HG02588 (cell line): ENCODE measurements at regions not wholly inside any gene's neighbourhood (a gene's known extent, or its start where the extent isn't known, plus 50 kb on each side); places are given as distances from the start of the nearest gene placed in this dataset.

Source experiments
- ATAC-seq: cut with Tn5 transposase; IDR thresholded peaks from one replicate; pipeline ENCODE4 v1.9.1; 2021; ENCODE audit warnings: mild to moderate bottlenecking, moderate library complexity; ENCODE audit not compliant: unreplicated experiment

GRCh38 chr5:8756498-8757084 lies 789.3 kb downstream of the SEMA5A start:
- no peak for ATAC-seq

- ATAC-seq: no peak
Observed at GRCh38 chr5:8765886-8766285, 780.0 kb downstream of the SEMA5A start.

GRCh38 chr5:8766448-8766847 lies 779.4 kb downstream of the SEMA5A start:
- ATAC-seq: no peak

- no peak for ATAC-seq
Observed at GRCh38 chr5:8767111-8767510, 778.8 kb downstream of the SEMA5A start.

- no peak for ATAC-seq
Observed at GRCh38 chr5:8767746-8768145, 778.1 kb downstream of the SEMA5A start.

- ATAC-seq: no peak
Observed at GRCh38 chr5:8769631-8770030, 776.2 kb downstream of the SEMA5A start.

- ATAC-seq: no peak
Observed at GRCh38 chr5:8770431-8770830, 775.4 kb downstream of the SEMA5A start.

- ATAC-seq: no peak
Observed at GRCh38 chr5:8773046-8773615, 772.7 kb downstream of the SEMA5A start.

GRCh38 chr5:8784692-8785091 lies 761.2 kb downstream of the SEMA5A start:
- ATAC-seq: no peak

- ATAC-seq: no peak
Observed at GRCh38 chr5:8788246-8788645, 757.6 kb downstream of the SEMA5A start.

GRCh38 chr5:8805653-8806052 lies 740.2 kb downstream of the SEMA5A start:
- no peak for ATAC-seq

GRCh38 chr5:8807636-8808035 lies 738.2 kb downstream of the SEMA5A start:
- no peak for ATAC-seq

- no peak for ATAC-seq
Observed at GRCh38 chr5:8811581-8811980, 734.3 kb downstream of the SEMA5A start.

GRCh38 chr5:8813180-8813579 lies 732.7 kb downstream of the SEMA5A start:
- ATAC-seq: no peak

- no peak for ATAC-seq
Observed at GRCh38 chr5:8814105-8814504, 731.8 kb downstream of the SEMA5A start.

- no peak for ATAC-seq
Observed at GRCh38 chr5:8824371-8824770, 721.5 kb downstream of the SEMA5A start.

- ATAC-seq: no peak
Observed at GRCh38 chr5:8825139-8825757, 720.6 kb downstream of the SEMA5A start.

- ATAC-seq: no peak
Observed at GRCh38 chr5:8826508-8826907, 719.4 kb downstream of the SEMA5A start.

- ATAC-seq: no peak
Observed at GRCh38 chr5:8827696-8828095, 718.2 kb downstream of the SEMA5A start.

- ATAC-seq: no peak
Observed at GRCh38 chr5:8828596-8829322, 717.1 kb downstream of the SEMA5A start.

GRCh38 chr5:8829323-8830029 lies 716.4 kb downstream of the SEMA5A start:
- ATAC-seq: no peak
